Uterus (tissue), 2 donors: ENCODE measurements at regions not wholly inside any gene's neighbourhood (a gene's known extent, or its start where the extent isn't known, plus 50 kb on each side); places are given as distances from the start of the nearest gene placed in this dataset.
"Not testable (repeated sequence)": the region's sequence is repeated elsewhere in the genome, so short reads cannot be mapped to it uniquely, and the experiment has no call there.

Source experiments
- CTCF ChIP-seq, 4 experiments: fragments of 200-600 bp in 2 of 4; fragments of 450-650 bp in 2 of 4; sonication (generic) in 2 of 4; IDR thresholded peaks; one replicate each; pipeline ENCODE4 v1.5.1; 2016 to 2019; ENCODE audit warnings: antibody characterized with exemption in 4 of 4, mild to moderate bottlenecking in 2 of 4, moderate library complexity in 1 of 4
- POLR2A ChIP-seq, 2 donors: fragments of 450-650 bp; IDR thresholded peaks; one replicate each; pipeline ENCODE4 v1.6.1; 2016; ENCODE audit warnings: antibody characterized with exemption in 2 of 2, mild to moderate bottlenecking in 1 of 2, moderate library complexity in 1 of 2

GRCh38 chr4:58818560-58818959 lies 1708.4 kb upstream of the IGFBP7 start:
- not testable (repeated sequence) for TF ChIP-seq CTCF, POLR2A (IDR thresholded peaks at IDR 0.05)
